ENCODE measurements at regions not wholly inside any gene's neighbourhood (a gene's known extent, or its start where the extent isn't known, plus 50 kb on each side); places are given as distances from the start of the nearest gene placed in this dataset.
"Not testable (repeated sequence)": the region's sequence is repeated elsewhere in the genome, so short reads cannot be mapped to it uniquely, and the experiment has no call there.

DNA sequence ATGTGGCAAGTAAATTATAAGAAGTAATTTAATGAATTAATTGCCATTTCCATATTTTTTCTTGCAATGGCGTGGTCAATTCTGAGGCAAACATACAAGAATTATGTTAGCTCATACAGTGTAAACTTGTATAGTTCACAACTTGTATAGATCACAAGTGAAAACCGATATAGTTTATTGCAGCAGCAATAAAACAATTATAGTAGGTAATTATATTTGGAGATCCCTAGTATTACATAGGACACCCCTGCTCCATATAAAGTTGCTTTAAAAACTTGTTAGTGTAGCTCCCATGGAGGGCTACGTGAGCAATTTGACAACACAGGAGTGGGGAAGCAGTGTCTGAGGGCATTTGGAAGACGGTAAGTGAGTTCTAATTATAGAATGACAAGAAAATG, 288.2 kb downstream of the SOCS6 start:
- no peak for DNase-seq (ENCODE audit: low read depth, low spot score)
- Histone ChIP-seq H3K9me3 (ENCODE audit: control insufficient read depth, insufficient read depth, low read depth, low read length) (no peaks in the 10 kb centered on the region), H3K27ac (ENCODE audit: low read length) (no peak overlapping the region), H3K36me3 (ENCODE audit: control insufficient read depth, insufficient read depth, low read length) (no peaks in the 10 kb centered on the region), H3K4me1 (ENCODE audit: control insufficient read depth, insufficient read depth, low read length) (no peaks in the 10 kb centered on the region), H3K4me3 (ENCODE audit: low read depth in 2 of 2, low read length in 2 of 2) (no peak overlapping the region), H3K27me3 (ENCODE audit: control insufficient read depth, insufficient read depth, low read length) (no peaks in the 10 kb centered on the region)
- CTCF ChIA-PET, result no interaction called here
- BruUV-seq (replicated peaks), result no TSS peak
- no peak for ATAC-seq
- in situ Hi-C loops (cut with HindIII; ENCODE audit: low pct_unique_long_range_greater_than_20kb, low sequenced_read_pairs), result no loop called here
- POLR2A ChIA-PET, result interaction anchor here (0.6 kb wide), 1 partner anchor 79 kb away, joined by 3 read pairs; no protein-coding TSS in a partner anchor
- intact Hi-C loops (cut with micrococcal nuclease; ENCODE audit: unreplicated experiment), result no loop called here
- TF ChIP-seq, protein P1, sequence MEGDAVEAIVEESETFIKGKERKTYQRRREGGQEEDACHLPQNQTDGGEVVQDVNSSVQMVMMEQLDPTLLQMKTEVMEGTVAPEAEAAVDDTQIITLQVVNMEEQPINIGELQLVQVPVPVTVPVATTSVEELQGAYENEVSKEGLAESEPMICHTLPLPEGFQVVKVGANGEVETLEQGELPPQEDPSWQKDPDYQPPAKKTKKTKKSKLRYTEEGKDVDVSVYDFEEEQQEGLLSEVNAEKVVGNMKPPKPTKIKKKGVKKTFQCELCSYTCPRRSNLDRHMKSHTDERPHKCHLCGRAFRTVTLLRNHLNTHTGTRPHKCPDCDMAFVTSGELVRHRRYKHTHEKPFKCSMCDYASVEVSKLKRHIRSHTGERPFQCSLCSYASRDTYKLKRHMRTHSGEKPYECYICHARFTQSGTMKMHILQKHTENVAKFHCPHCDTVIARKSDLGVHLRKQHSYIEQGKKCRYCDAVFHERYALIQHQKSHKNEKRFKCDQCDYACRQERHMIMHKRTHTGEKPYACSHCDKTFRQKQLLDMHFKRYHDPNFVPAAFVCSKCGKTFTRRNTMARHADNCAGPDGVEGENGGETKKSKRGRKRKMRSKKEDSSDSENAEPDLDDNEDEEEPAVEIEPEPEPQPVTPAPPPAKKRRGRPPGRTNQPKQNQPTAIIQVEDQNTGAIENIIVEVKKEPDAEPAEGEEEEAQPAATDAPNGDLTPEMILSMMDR (IDR thresholded peaks at IDR 0.05), result no peak
- TF ChIP-seq, protein P2, sequence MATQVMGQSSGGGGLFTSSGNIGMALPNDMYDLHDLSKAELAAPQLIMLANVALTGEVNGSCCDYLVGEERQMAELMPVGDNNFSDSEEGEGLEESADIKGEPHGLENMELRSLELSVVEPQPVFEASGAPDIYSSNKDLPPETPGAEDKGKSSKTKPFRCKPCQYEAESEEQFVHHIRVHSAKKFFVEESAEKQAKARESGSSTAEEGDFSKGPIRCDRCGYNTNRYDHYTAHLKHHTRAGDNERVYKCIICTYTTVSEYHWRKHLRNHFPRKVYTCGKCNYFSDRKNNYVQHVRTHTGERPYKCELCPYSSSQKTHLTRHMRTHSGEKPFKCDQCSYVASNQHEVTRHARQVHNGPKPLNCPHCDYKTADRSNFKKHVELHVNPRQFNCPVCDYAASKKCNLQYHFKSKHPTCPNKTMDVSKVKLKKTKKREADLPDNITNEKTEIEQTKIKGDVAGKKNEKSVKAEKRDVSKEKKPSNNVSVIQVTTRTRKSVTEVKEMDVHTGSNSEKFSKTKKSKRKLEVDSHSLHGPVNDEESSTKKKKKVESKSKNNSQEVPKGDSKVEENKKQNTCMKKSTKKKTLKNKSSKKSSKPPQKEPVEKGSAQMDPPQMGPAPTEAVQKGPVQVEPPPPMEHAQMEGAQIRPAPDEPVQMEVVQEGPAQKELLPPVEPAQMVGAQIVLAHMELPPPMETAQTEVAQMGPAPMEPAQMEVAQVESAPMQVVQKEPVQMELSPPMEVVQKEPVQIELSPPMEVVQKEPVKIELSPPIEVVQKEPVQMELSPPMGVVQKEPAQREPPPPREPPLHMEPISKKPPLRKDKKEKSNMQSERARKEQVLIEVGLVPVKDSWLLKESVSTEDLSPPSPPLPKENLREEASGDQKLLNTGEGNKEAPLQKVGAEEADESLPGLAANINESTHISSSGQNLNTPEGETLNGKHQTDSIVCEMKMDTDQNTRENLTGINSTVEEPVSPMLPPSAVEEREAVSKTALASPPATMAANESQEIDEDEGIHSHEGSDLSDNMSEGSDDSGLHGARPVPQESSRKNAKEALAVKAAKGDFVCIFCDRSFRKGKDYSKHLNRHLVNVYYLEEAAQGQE (IDR thresholded peaks at IDR 0.05; ENCODE audit: insufficient read depth in 1 of 2, low read depth in 2 of 2, low read length in 1 of 2), result no peak
- no peak for TF ChIP-seq POLR2AphosphoS5 (IDR thresholded peaks at IDR 0.05; ENCODE audit: low read depth, low read length)
- TF ChIP-seq SIN3A (IDR thresholded peaks at IDR 0.05; ENCODE audit: borderline replicate concordance, insufficient read depth, low read depth, low read length), result no peak
- no peak for TF ChIP-seq TCF7L2 (IDR thresholded peaks at IDR 0.05; ENCODE audit: low read depth, low read length)

DNA sequence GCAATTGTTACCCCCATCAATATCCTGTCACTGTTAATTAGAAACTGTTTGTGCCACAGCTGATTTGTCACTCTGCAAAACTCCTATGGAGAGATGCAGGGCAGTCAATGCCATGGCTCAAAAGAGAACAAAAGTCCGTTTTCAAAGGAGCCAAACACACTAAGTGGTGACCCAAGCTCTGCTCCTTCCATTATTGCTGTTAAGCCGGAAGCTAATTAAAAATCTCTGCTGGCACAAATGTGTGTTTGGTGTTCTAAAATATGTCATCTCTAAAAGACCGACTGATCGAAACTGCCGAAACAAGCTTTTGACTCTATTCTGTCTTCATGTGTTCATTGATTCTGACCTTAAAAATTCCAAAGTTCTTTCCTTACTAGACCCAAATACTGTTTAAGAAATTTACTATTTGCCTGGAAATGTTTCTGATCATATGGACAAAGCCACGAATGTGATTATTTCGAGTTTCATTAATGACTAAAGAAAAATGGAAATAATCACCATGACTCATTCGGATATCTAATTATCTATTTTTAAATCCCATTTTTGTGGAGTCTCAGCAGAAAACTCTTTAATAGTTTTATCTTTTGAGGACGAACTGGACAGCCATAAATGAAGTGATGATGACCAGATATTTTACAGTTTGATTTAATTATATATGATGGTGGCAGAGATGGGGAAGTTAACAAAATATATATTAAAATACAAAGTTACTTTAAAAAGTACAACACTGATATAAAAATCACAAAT, 287.6 kb downstream of the SOCS6 start:
- Histone ChIP-seq H3K9me3 (ENCODE audit: control insufficient read depth, insufficient read depth, low read depth, low read length) (no peaks in the 10 kb centered on the region), H3K4me1 (ENCODE audit: control insufficient read depth, insufficient read depth, low read length) (no peaks in the 10 kb centered on the region), H3K27ac (ENCODE audit: low read length) (no peak overlapping the region), H3K27me3 (ENCODE audit: control insufficient read depth, insufficient read depth, low read length) (no peaks in the 10 kb centered on the region), H3K4me3 (ENCODE audit: low read depth in 2 of 2, low read length in 2 of 2) (no peak overlapping the region), H3K36me3 (ENCODE audit: control insufficient read depth, insufficient read depth, low read length) (no peaks in the 10 kb centered on the region)
- no TSS peak for BruUV-seq (replicated peaks)
- DNase-seq (ENCODE audit: low read depth, low spot score), result no peak
- intact Hi-C loops (cut with micrococcal nuclease; ENCODE audit: unreplicated experiment) (no loop called here), in situ Hi-C loops (cut with HindIII; ENCODE audit: low pct_unique_long_range_greater_than_20kb, low sequenced_read_pairs) (no loop called here)
- ChIA-PET CTCF (no interaction called here), POLR2A (interaction anchor here (0.6 kb wide), 1 partner anchor 79 kb away, joined by 3 read pairs; no protein-coding TSS in a partner anchor)
- no peak for ATAC-seq
- TF ChIP-seq TCF7L2 (IDR thresholded peaks at IDR 0.05; ENCODE audit: low read depth, low read length) (no peak), SIN3A (IDR thresholded peaks at IDR 0.05; ENCODE audit: borderline replicate concordance, insufficient read depth, low read depth, low read length) (no peak), POLR2AphosphoS5 (IDR thresholded peaks at IDR 0.05; ENCODE audit: low read depth, low read length) (no peak)
- TF ChIP-seq, protein P1 (IDR thresholded peaks at IDR 0.05), result no peak
- TF ChIP-seq, protein P2 (IDR thresholded peaks at IDR 0.05; ENCODE audit: insufficient read depth in 1 of 2, low read depth in 2 of 2, low read length in 1 of 2), result no peak

DNA sequence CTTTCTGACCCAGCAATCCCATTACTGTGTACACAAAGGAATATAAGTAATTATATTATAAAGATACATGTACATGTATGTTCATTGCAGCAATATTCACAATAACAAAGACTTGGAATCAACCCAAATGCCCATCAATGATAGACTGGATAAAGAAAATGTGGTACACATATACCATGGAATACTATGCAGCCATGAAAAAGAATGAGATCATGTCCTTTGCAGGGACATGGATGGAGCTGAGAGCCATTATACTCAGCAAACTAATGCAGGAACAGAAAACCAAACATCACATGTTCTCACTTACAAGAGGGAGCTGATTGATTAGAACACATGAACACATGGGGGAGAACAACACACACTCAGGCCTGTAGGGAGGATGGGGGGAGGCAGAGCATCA, 286.1 kb downstream of the SOCS6 start:
- H3K36me3 ChIP-seq (ENCODE audit: control insufficient read depth, insufficient read depth, low read length); intact Hi-C loops (cut with micrococcal nuclease; ENCODE audit: unreplicated experiment); H3K27ac ChIP-seq (ENCODE audit: low read length); ATAC-seq; in situ Hi-C loops (cut with HindIII; ENCODE audit: low pct_unique_long_range_greater_than_20kb, low sequenced_read_pairs); H3K4me1 ChIP-seq (ENCODE audit: control insufficient read depth, insufficient read depth, low read length); POLR2A ChIA-PET; H3K27me3 ChIP-seq (ENCODE audit: control insufficient read depth, insufficient read depth, low read length); DNase-seq (ENCODE audit: low read depth, low spot score); CTCF ChIA-PET; H3K4me3 ChIP-seq (ENCODE audit: low read depth in 2 of 2, low read length in 2 of 2); BruUV-seq (replicated peaks); H3K9me3 ChIP-seq (ENCODE audit: control insufficient read depth, insufficient read depth, low read depth, low read length): not testable (repeated sequence)
